GM18907 (cell line): ENCODE measurements at regions not wholly inside any gene's neighbourhood (a gene's known extent, or its start where the extent isn't known, plus 50 kb on each side); places are given as distances from the start of the nearest gene placed in this dataset.
"Not testable (repeated sequence)": the region's sequence is repeated elsewhere in the genome, so short reads cannot be mapped to it uniquely, and the experiment has no call there.

Experiments
- ATAC-seq: cut with Tn5 transposase; IDR thresholded peaks from one replicate; pipeline ENCODE4 v1.9.1; 2021; ENCODE audit warnings: mild to moderate bottlenecking, moderate library complexity; ENCODE audit not compliant: unreplicated experiment

DNA sequence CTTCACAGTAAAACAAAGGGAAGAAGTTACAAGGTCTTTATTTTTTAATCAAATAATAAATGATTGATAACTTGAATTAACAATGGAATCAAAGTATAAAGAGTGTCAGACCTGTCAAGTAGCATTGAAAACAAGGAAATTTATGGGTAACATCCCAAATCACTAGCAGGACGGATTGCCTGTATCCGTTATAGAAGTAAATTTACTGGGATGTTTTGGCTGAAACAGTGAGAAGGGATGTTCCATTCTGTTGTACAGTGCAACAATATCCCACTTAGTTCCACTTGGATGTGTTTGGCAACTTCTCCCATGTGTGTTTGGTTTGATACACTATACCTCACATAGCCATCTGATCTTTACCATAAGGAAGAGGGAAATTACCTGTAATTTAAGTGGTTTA, 421.0 kb upstream of the CHD1 start:
- ATAC-seq, result no peak

DNA sequence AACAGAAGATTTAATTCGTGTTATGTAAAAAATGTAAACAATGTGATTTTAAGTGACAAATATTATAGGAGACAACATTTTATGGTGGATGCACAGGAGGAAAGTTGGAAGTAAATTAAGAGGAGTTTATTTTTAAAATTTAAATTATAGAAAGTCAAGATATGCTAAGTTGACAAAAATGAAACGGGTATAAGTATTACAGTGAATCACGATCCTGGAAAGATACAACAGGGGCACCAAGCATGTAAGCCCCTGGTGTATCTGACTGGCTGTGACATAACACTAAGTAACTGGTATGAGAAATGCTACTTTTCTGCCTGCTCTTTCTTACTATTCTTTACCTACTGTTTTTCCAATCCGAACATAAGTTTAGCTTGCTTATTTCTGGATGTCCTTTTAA, 419.8 kb upstream of the CHD1 start:
- ATAC-seq, result no peak

DNA sequence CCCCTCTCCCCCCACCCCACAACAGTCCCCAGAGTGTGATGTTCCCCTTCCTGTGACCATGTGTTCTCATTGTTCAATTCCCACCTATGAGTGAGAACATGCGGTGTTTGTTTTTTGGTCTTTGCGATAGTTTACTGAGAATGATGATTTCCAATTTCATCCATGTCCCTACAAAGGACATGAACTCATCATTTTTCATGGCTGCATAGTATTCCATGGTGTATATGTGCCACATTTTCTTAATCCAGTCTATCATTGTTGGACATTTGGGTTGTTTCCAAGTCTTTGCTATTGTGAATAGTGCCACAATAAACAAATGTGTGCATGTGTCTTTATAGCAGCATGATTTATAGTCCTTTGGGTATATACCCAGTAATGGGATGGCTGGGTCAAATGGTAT, 411.0 kb upstream of the CHD1 start:
- ATAC-seq, result not testable (repeated sequence)

DNA sequence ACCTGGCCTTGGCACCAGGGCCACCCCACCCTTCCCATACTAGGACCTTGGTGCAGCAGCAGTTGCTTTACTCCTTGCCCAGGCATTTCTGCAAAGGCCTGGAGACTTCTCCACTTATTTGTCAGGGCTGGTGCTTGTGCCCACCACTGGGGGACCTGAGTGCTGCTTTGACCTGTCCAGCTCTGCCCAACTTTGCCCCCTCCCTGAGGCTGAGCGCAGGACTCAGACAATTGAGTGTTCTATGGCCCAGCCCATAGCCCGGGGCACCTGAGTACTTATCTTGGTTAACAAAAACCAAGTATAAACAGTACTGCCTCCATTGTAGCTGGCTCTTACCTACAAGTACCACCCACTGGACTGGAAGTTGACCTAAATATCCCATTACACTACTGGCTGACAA, 406.1 kb upstream of the CHD1 start:
- no peak for ATAC-seq

DNA sequence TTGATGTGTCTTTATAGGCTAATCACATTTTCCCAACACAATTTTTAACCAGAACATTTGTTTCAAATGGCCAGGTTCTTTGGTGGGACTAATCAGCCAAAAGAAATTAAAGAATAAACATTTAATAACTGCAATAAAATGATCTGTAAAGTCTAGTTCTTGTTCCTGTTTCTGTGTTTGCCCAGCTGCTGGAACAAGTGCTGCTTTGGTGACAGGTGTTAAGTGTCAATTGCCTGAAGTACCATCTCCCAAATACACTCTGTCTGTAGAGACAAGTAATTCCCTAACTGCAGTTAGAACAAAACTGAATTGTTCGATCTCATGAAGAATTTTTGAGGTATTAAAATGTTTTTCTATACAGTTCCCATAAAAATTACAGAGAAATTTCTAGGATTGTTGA, 402.3 kb upstream of the CHD1 start:
- ATAC-seq, result no peak

DNA sequence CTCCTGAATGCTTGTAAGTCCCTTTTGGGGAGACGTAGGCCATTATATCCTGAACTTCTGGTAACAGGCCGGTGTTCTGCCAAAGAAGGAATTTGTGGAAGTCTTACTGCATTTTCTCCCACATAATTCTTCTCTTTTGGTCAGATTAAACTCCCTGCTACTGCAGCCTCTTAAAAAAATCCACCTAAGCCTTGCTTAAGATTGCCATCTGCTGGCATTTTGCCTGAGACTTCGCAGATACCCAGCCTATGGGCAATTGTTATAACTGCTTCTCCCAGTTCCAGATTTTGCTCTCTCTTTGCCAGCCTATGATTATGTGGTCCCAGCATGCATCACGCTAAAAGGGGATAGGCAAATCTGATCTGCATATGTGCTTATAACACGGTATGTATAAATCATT, 391.6 kb upstream of the CHD1 start:
- no peak for ATAC-seq

DNA sequence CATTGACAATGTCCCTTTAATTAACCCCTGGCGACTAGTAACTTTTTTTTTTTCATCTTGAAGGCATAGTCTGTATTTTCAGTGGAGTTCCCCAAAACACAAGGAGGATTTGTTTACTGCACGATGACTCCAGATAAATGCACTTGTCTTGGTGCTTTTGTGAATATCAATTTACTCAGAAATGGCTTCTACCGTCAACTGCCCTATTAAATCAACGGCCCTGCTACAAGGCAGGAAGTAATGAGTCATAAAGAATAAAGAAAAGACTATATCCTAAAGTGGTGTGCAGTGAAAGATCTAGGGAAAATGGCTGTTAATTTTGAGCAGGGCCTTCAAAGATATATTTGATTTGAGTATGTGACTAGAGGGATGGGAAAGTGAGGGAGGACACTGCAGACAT, 388.3 kb upstream of the CHD1 start:
- ATAC-seq, result no peak

DNA sequence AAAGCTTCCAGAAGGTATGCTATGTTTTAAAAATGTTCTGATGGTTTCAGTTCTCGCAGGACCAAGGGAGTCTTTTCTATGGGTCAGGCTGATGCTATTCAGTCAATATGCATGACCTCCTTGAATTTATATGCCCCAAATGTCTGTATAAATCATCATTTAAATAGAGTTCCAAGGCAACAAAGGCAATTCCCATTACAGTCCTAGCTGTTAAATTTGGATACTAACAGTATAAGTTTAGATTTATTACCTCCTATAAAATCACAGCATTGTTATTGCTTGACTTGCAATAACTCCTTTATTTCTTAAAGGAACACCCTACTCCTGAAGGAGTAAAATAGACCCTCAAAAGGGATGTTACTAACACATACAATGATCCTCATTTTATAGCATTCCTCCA, 387.7 kb upstream of the CHD1 start:
- no peak for ATAC-seq

DNA sequence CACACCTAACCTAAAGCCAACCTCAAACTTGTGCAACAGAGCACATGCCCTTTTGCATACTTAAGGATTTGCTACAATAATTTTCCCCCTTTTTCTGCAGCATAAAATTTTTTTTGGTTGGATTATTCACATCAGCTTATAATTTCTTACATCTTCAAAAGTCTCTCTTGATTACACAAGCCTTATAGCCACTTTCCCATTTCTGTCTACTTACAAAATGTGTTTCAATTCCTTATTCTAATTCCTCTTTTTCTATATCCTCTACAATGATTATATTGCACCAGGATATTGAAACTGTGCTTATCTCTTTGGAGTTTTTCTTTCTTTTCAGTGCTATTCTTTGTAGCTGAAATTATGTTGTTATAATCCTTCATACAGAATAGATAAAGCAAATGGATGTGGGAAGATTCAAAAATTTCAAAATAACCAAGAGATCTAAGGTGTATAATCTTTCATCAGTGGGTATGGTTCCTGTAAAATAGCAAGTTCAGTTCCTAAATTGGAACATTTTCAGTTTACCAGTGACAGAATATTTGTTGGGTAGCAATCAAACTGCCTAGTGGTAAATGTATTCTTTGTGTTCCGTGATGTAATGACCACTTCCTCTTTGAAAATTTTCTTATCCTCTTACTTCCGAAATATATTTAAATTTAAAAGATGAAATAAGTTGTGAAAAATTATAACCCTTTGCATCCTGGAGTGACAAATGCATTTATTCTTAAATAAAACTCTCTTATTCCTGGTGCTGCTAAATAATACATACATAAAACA, 386.8 kb upstream of the CHD1 start:
- no peak for ATAC-seq

DNA sequence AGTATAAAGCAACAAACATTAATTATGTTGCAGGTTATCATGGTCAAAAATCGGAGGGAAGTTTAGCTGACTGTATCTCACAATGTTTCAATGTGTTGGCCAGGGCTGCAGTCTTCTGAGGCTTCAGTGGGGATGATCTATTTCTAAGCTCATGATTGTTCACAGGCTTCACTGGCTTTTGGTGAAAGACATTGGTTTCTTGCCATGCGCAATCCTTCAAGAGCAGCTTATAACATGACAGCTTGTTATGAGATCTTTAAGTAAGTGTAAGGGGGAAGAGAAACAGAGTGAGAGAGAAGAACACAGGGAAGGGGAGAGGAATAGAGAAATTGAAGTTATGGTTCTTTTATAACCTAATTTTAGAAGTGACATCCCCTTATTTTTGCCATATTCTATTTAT, 385.9 kb upstream of the CHD1 start:
- no peak for ATAC-seq

DNA sequence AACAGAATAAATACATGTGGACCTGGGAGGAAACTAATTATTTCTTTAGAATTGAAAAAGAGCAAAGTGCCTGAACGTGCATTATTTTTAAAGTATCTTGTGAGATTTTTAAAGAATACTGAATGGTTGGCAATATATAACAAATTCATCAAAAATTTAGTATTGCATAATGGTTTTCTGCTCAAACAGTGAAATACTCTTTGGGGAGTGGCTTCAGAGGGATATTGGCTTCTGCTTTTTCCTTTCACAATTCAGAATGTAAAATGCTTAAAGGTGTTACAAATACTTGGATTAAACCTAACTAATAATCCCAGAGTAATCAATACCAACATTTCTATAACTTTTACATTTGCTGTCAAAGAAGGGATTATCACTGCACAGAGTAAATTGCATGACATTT, 379.3 kb upstream of the CHD1 start:
- ATAC-seq, result no peak

DNA sequence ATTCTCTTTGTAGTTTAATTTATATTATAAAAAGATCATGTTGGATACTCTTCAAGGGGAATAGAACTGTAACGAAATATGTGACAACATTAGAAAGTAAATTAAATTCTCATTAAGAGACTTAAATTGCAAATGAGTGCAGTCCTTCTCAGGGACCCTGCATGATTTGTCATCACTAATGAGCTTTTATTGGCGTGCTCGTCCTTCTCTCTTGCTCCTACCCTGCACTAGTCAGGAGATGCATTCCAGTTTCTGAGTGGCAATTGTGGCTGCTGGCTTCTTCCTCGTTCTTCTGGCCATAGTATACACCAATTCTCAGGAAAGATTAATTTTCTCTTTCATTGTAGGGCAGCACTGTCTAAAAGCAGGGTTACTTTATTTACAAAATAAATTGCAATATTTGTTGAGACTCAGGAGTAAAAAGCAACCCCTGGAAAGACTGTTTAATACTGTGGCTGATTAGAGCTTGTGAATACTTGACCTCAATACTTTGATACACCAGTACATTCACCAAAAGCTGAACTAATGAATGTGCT, 376.3 kb upstream of the CHD1 start:
- no peak for ATAC-seq

DNA sequence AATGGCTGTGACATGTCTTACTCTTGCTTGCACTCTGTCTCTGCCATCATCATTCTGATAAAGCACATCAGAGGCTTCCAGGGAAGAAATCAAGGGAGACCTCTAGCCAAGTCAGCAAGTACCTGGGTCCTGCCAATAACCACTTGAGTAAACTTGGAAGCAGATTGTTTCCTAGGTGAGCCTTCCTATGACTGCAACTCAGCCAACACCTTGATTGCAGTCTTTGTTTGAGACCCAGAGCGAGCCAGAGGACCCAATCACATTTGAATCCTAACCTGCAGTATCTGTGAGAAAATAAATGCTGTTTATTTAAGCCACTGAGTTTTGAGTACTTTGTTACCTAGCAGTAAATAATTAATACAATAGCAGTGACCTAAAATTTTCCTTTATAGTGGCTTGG, 356.8 kb upstream of the CHD1 start:
- no peak for ATAC-seq

DNA sequence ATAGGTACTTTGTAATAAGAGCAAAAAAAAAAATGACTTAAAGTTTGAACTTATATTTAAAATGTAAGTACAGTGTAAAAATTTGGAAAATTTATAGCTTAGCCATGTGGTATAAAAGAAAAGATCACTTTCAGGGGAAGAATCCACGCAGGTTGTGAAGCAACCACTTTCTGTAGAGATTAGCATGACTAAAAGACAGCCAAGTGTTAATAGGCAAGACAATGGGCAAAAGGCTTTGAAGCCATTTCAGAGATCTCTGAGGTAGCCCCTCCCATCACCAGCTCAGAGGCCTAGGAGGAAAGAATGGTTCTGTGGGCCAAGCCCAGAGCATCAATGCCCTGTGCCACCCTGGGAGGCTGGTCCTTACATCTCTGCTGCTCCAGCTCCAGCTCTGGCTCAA, 346.3 kb upstream of the CHD1 start:
- no peak for ATAC-seq

DNA sequence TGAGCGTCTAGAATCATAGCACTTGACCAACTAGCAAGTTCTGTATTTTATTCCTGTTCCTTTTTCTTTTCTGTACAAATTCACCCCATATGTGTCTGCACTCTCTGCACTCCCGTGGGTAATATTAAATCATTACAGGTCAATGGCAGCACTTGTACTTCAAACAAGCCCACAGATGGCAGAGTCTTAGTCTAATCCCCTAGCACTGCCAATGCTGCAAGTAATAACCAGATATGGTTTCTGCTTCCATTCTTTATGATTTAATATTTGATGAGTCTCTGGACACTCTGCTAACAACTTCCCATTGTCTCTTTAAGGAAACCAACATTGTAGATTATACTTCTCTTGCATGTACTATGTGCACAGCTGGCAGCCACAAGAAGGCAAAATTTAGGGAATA, 343.8 kb upstream of the CHD1 start:
- no peak for ATAC-seq

DNA sequence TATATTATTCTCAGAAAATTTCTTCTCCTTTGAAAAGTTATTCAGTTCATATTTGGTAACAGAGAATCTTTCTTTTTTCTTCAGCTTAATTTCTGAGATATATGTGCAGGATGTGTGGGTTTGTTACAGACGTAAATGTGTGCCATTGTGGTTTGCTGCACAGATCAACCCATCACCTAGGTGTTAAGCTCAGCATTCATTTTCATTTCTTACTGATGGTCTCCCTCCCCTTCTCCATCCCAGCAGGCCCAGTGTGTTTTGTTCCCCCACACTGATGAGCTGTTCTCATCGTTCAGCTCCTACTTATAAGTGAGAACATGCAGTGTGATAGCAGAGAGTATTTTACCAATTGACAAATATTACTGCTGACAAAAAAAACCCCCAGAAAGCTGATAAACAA, 330.0 kb upstream of the CHD1 start:
- ATAC-seq, result no peak

DNA sequence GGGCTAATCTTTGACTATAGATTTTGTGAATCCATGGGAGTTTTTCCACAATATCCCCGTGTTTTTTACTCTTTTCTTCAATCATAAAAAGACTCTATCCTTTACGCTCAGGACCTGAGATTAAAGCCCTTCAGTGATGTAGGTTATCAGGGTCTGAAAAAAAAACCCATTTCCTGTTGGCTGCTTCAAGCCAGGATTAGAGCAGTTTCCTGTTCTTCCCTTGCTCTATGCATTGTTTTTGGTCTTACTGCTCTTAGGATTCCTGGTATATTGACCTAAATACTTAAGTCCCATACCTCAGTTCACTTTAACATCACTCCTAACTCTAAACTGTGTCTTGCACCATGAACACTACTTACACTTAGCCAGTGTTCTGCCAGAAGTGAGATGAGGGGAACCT, 319.3 kb upstream of the CHD1 start:
- no peak for ATAC-seq

DNA sequence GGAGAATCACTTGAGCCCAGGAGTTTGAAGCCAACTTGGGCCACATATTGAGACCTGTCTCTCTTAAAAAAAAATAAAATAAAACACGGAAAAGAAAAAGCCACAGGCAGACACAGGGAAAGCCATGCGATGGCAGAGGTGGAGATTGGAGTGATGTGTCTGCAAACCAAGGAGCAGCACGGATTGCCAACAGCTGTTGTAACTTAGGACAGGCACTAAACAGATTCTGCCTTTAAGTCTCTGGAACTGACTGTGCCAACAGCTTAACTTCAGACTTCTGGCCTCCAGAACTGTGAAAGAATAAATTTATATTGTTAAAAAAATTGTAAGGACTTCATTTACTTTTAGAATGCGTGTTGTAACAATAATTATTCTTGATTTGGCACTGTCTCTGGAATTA, 318.5 kb upstream of the CHD1 start:
- no peak for ATAC-seq

DNA sequence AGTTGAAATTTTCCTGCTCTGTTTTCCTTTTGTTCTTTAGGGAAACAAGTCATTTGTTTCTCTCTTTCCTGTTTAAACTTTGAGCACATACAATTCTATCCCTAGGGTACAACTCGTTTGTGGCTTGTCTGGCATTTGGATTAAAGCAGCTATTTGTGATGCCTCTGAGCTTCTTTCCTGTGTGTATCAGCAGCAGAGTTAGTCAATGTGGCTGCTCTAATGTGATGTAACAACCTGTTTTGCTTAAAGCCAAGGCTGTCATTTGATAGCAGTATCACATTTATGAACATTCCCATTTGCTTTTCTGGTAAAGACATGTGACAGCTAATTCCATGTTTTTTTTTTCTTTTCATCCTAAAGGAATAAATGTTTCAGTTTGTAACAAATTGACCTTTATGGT, 314.3 kb upstream of the CHD1 start:
- ATAC-seq, result no peak

DNA sequence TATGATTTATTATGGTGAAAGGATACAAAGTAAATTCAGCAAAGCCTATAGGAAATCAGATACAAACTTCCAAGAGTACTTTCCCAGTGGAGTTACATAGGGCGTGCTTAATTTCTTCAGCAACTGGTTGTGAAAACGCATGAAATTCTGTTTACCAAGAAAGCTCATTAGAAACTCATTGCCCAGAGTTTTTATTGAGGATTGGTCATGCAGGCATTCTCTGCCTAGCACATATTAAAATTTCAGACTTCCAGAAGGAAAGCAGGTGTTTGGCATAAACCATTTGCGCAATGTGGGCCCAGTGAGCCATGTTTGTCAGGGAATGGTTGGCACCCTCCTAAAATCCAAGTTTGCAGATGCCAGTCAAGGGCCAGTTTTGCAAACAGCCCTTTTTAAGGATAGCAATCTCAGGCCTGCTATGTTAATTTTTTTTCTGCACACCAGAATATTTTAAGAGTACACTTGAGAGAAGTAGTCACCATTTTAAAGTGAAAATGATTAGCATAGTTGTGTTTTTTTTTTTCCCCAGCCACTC, 311.1 kb upstream of the CHD1 start:
- ATAC-seq, result no peak

DNA sequence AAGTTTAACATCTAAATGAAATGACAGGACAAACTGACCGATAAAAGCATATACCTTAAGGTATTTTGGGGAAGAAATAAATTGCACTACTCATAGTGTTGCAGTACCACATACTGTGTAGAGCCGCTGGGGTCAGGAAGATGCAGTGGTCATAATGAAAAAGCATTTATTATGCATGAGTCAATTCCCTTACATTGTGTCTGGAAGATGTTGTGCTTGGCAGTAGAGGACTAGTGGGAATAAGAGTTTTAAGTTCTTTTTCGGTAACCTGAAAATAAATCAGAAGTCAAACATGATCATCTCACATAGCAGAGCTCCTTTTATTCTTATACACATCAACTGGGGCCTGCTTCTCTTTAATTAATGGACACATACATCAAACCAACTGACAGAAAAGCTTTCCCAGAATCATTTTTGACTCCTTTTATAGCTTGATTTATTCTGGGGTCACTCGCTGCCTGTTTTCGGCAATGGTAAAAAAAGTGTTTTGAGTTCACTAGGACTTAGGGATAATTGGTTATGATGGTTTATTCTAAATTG, 262.5 kb upstream of the CHD1 start:
- ATAC-seq, result no peak

DNA sequence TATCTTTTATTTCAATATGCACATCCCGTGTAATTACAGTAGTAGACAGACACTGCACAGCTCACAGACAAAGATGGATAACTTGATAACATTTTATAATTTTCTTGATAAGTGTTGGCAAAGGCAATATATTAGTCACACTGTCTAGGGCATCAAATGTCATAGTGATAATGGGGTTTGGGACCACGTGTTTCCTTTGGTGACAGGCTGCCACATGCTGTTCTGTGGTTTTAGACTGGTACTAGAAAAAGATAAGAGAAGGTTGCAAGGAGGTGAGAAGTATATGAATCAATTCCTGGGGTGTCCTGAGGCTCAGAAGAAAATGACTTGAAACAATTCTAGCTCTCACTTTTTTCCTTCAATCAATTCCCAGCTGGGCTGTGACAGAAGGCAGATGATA, 258.8 kb upstream of the CHD1 start:
- no peak for ATAC-seq

DNA sequence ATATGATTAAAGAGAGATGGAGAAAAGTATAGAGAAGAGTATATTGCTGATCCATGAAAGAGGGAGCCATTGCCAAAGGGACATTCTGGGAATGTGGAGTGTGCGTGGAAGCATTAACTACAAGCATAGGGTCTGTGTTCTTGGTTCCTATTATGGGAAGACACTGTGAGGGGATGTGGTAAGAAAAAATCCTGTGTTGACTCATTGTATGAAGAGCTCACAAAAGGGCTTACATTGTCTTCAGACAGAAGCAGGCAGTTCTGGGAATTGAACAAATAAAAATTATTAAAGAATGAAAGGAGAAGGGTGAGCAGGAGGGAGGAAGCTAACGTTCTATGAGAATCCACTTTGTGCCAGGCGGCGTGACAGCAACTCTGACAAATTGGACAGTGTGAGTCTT, 250.4 kb upstream of the CHD1 start:
- no peak for ATAC-seq
